GM10847 (cell line): ENCODE measurements at regions not wholly inside any gene's neighbourhood (a gene's known extent, or its start where the extent isn't known, plus 50 kb on each side); places are given as distances from the start of the nearest gene placed in this dataset.
A peak's percentile ranks its signal among the peaks of the same experiment; 100 is the strongest.

Experiments
- POLR2A ChIP-seq: IDR thresholded peaks from 2 replicates; pipeline ENCODE4 v1.6.1; 2011; ENCODE audit not compliant: insufficient read length; ENCODE audit errors: extremely low read depth

GRCh38 chr6:137798846-137799245 lies 68.2 kb upstream of the TNFAIP3 start:
- TF ChIP-seq POLR2A: no peak

GRCh38 chr6:137799950-137800568 lies 67.0 kb upstream of the TNFAIP3 start:
- no peak for TF ChIP-seq POLR2A

- no peak for TF ChIP-seq POLR2A
Measured at GRCh38 chr6:137800762-137801161, 66.3 kb upstream of the TNFAIP3 start.

- no peak for TF ChIP-seq POLR2A
Measured at GRCh38 chr6:137801352-137802114, 65.5 kb upstream of the TNFAIP3 start.

- no peak for TF ChIP-seq POLR2A
Measured at GRCh38 chr6:137802408-137803182, 64.5 kb upstream of the TNFAIP3 start.

- TF ChIP-seq POLR2A: no peak
Measured at GRCh38 chr6:137804637-137805036, 62.4 kb upstream of the TNFAIP3 start.

GRCh38 chr6:137805622-137806021 lies 61.4 kb upstream of the TNFAIP3 start:
- no peak for TF ChIP-seq POLR2A

- TF ChIP-seq POLR2A: no peak
Measured at GRCh38 chr6:137806914-137807682, 60.0 kb upstream of the TNFAIP3 start.

GRCh38 chr6:137808191-137808590 lies 58.9 kb upstream of the TNFAIP3 start:
- TF ChIP-seq POLR2A: no peak

GRCh38 chr6:137808836-137809315 lies 58.2 kb upstream of the TNFAIP3 start:
- no peak for TF ChIP-seq POLR2A

- TF ChIP-seq POLR2A: no peak
Measured at GRCh38 chr6:137810554-137811120, 56.4 kb upstream of the TNFAIP3 start.

- peak; percentile 69 for TF ChIP-seq POLR2A
Measured at GRCh38 chr6:137811121-137811915, 55.7 kb upstream of the TNFAIP3 start.

GRCh38 chr6:137811916-137812553 lies 55.0 kb upstream of the TNFAIP3 start:
- no peak for TF ChIP-seq POLR2A
